HG02763 (cell line): ENCODE measurements at regions not wholly inside any gene's neighbourhood (a gene's known extent, or its start where the extent isn't known, plus 50 kb on each side); places are given as distances from the start of the nearest gene placed in this dataset.

Source experiments
- ATAC-seq: cut with Tn5 transposase; IDR thresholded peaks from one replicate; pipeline ENCODE4 v1.9.1; 2021; ENCODE audit warnings: mild to moderate bottlenecking, moderate library complexity; ENCODE audit not compliant: unreplicated experiment

- ATAC-seq, result no peak
These were observed 83.0 kb upstream of the MBOAT2 start for GRCh38 chr2:9086465-9086864.

- ATAC-seq, result no peak
These were observed 81.9 kb upstream of the MBOAT2 start for GRCh38 chr2:9085353-9085752.

- ATAC-seq, result no peak
These were observed 79.8 kb upstream of the MBOAT2 start for GRCh38 chr2:9083287-9083686.

- ATAC-seq, result no peak
These were observed 78.7 kb upstream of the MBOAT2 start for GRCh38 chr2:9082158-9082557.

- ATAC-seq, result no peak
These were observed 78.3 kb upstream of the MBOAT2 start for GRCh38 chr2:9081750-9082149.

- ATAC-seq, result no peak
These were observed 74.9 kb upstream of the MBOAT2 start for GRCh38 chr2:9078405-9078804.

GRCh38 chr2:9077691-9078090 is 74.2 kb upstream of the MBOAT2 start:
- ATAC-seq, result no peak

GRCh38 chr2:9076755-9077154 is 73.3 kb upstream of the MBOAT2 start:
- no peak for ATAC-seq

- no peak for ATAC-seq
These were observed 72.7 kb upstream of the MBOAT2 start for GRCh38 chr2:9076210-9076609.

GRCh38 chr2:9074930-9075329 is 71.4 kb upstream of the MBOAT2 start:
- ATAC-seq, result no peak

- no peak for ATAC-seq
These were observed 68.2 kb upstream of the MBOAT2 start for GRCh38 chr2:9071584-9072124.

GRCh38 chr2:9071032-9071431 is 67.5 kb upstream of the MBOAT2 start:
- ATAC-seq, result no peak

GRCh38 chr2:9069543-9069942 is 66.1 kb upstream of the MBOAT2 start:
- no peak for ATAC-seq

- no peak for ATAC-seq
These were observed 62.4 kb upstream of the MBOAT2 start for GRCh38 chr2:9065901-9066300.

- no peak for ATAC-seq
These were observed 59.6 kb upstream of the MBOAT2 start for GRCh38 chr2:9063023-9063606.

GRCh38 chr2:9060819-9061218 is 57.3 kb upstream of the MBOAT2 start:
- no peak for ATAC-seq

GRCh38 chr2:9057939-9058761 is 54.7 kb upstream of the MBOAT2 start:
- no peak for ATAC-seq

GRCh38 chr2:9055471-9055870 is 52.0 kb upstream of the MBOAT2 start:
- ATAC-seq, result no peak

GRCh38 chr2:9053534-9053931 is 50.0 kb upstream of the MBOAT2 start:
- no peak for ATAC-seq
